SK-N-SH (cell line): ENCODE measurements at regions not wholly inside any gene's neighbourhood (a gene's known extent, or its start where the extent isn't known, plus 50 kb on each side); places are given as distances from the start of the nearest gene placed in this dataset.

Experiments used
- CTCF ChIA-PET: fragments of 300-600, 350-600 bp; formaldehyde crosslinking; extraction: SDS; loops from one replicate; lab custom pipeline; 2021; lab: Yijun Ruan, JAX
- POLR2A ChIA-PET: fragments of 350-600 bp; sonication (Branson Sonifier 250); formaldehyde crosslinking; extraction: SDS; loops from one replicate; lab custom pipeline; 2020; ENCODE audit warnings: antibody characterized with exemption, inconsistent platforms; lab: Yijun Ruan, JAX
- DNase-seq: peaks from one replicate; pipeline ENCODE4 v3.0.0; 2012
- H2AFZ ChIP-seq: fragments of 200-600 bp; sonication (generic); 2 replicates; pipeline ENCODE4 v1.8.1; 2016; ENCODE audit warnings: antibody characterized with exemption, mild to moderate bottlenecking, low read depth
- H3F3A ChIP-seq: fragments of 200-600 bp; sonication (generic); replicated peaks from 2 replicates; pipeline ENCODE3; 2016; ENCODE audit warnings: antibody characterized with exemption, mild to moderate bottlenecking; ENCODE audit not compliant: insufficient read depth
- H3K27ac ChIP-seq, 2 experiments: fragments of 200-500 bp in 1 of 2; fragments of 200-600 bp in 1 of 2; sonication (Bioruptor generic) in 1 of 2; sonication (generic), shearing (Covaris generic) in 1 of 2; 2 replicates each; pipeline versions ENCODE4 v1.5.1 to v1.6.1; 2014 to 2016; ENCODE audit warnings: low read depth in 2 of 2, inconsistent platforms in 1 of 2, low read length in 1 of 2, mild to moderate bottlenecking in 1 of 2, mixed read lengths in 1 of 2
- H3K27me3 ChIP-seq: fragments of 200-600 bp; sonication (generic), shearing (Covaris generic); 2 replicates; pipeline ENCODE4 v1.6.1; 2016; ENCODE audit warnings: mixed run types; ENCODE audit not compliant: insufficient read depth
- H3K36me3 ChIP-seq, 2 experiments: fragments of 200-500 bp in 1 of 2; fragments of 200-600 bp in 1 of 2; sonication (Bioruptor generic) in 1 of 2; sonication (generic) in 1 of 2; replicated peaks in 1 of 2; 2 replicates each; pipeline versions ENCODE3 to v1.5.1; 2014 to 2016; ENCODE audit warnings: low read length in 1 of 2, mild to moderate bottlenecking in 1 of 2; ENCODE audit not compliant: insufficient read depth in 2 of 2, control insufficient read depth in 1 of 2
- H3K4me1 ChIP-seq, 2 experiments: fragments of 200-500 bp in 1 of 2; fragments of 200-600 bp in 1 of 2; sonication (Bioruptor generic) in 1 of 2; sonication (generic), shearing (Covaris generic) in 1 of 2; 2 replicates each; pipeline versions ENCODE4 v1.5.1 to v1.6.1; 2014 to 2016; ENCODE audit warnings: low read depth in 1 of 2, low read length in 1 of 2, mixed run types in 1 of 2; ENCODE audit not compliant: insufficient read depth in 2 of 2, control insufficient read depth in 1 of 2
- H3K4me2 ChIP-seq: fragments of 200-600 bp; sonication (generic), shearing (Covaris generic); 2 replicates; pipeline ENCODE4 v1.6.1; 2017; ENCODE audit warnings: mixed run types
- H3K4me3 ChIP-seq, 2 experiments: fragments of 200-500 bp in 1 of 2; fragments of 200-600 bp in 1 of 2; sonication (Bioruptor generic) in 1 of 2; sonication (generic), shearing (Covaris generic) in 1 of 2; 2 replicates each; pipeline versions ENCODE4 v1.5.1 to v1.8.1; 2014 to 2016; ENCODE audit warnings: low read depth in 2 of 2, inconsistent platforms in 1 of 2, low read length in 1 of 2, mild to moderate bottlenecking in 1 of 2, mixed read lengths in 1 of 2, moderate library complexity in 1 of 2
- H3K79me2 ChIP-seq: fragments of 200-600 bp; sonication (generic); 2 replicates; pipeline ENCODE4 v1.8.1; 2017; ENCODE audit warnings: mild to moderate bottlenecking; ENCODE audit not compliant: insufficient read depth
- H3K9ac ChIP-seq: fragments of 200-600 bp; sonication (generic); 2 replicates; pipeline ENCODE4 v1.6.1; 2017; ENCODE audit warnings: mixed run types
- H3K9me2 ChIP-seq: fragments of 200-600 bp; sonication (generic); 2 replicates; pipeline ENCODE4 v1.6.1; 2017; ENCODE audit warnings: mixed run types
- H3K9me3 ChIP-seq: fragments of 200-600 bp; sonication (generic); 2 replicates; pipeline ENCODE4 v1.6.1; 2017; ENCODE audit warnings: mixed run types, mild to moderate bottlenecking, moderate library complexity
- H4K20me1 ChIP-seq: fragments of 200-600 bp; sonication (generic); 2 replicates; pipeline ENCODE4 v1.6.1; 2017; ENCODE audit warnings: mild to moderate bottlenecking, mixed run types; ENCODE audit not compliant: insufficient read depth
- CHD2 ChIP-seq: fragments of 150-350 bp; IDR thresholded peaks from 2 replicates; pipeline ENCODE4 v1.6.1; 2018; ENCODE audit warnings: low read length; ENCODE audit not compliant: partially characterized antibody
- ELF1 ChIP-seq: IDR thresholded peaks from 2 replicates; pipeline ENCODE4 v1.4.0; 2012
- EP300 ChIP-seq, 2 experiments: IDR thresholded peaks; 2 replicates each; pipeline versions ENCODE4 v1.4.0 to v1.6.1; 2012; ENCODE audit warnings: borderline replicate concordance in 1 of 2, low read depth in 1 of 2, low read length in 1 of 2
- FOXJ3 ChIP-seq: sonication (generic); formaldehyde crosslinking; IDR thresholded peaks from 2 replicates; pipeline ENCODE4 v1.5.1; 2020; ENCODE audit warnings: mild to moderate bottlenecking, missing genetic modification reagents
- GATA2 ChIP-seq: sonication (generic); formaldehyde crosslinking; IDR thresholded peaks from 2 replicates; pipeline ENCODE4 v1.5.0; 2020; ENCODE audit warnings: mild to moderate bottlenecking, missing genetic modification reagents
- JUND ChIP-seq: IDR thresholded peaks from 2 replicates; pipeline ENCODE4 v1.4.0; 2012
- MEF2A ChIP-seq: IDR thresholded peaks from 2 replicates; pipeline ENCODE4 v1.4.0; 2012; ENCODE audit warnings: low read depth, borderline replicate concordance
- MXI1 ChIP-seq: IDR thresholded peaks from 2 replicates; pipeline ENCODE4 v1.6.1; 2012; ENCODE audit warnings: mild to moderate bottlenecking, low read depth, low read length, improper control_type of control experiment
- NFIC ChIP-seq: IDR thresholded peaks from 2 replicates; pipeline ENCODE4 v1.4.0; 2012; ENCODE audit warnings: borderline replicate concordance
- RAD21 ChIP-seq: IDR thresholded peaks from 2 replicates; pipeline ENCODE4 v1.6.1; 2012; ENCODE audit warnings: mild to moderate bottlenecking, low read length
- RCOR1 ChIP-seq: fragments of 150-350 bp; IDR thresholded peaks from 2 replicates; pipeline ENCODE4 v1.6.1; 2017; ENCODE audit warnings: antibody characterized with exemption, low read length
- SMC3 ChIP-seq: IDR thresholded peaks from 2 replicates; pipeline ENCODE4 v1.6.1; 2012; ENCODE audit warnings: low read depth, low read length, improper control_type of control experiment
- TAF1 ChIP-seq: IDR thresholded peaks from 2 replicates; pipeline ENCODE4 v1.6.1; 2012; ENCODE audit warnings: low read depth, mild to moderate bottlenecking, low read length, moderate library complexity, borderline replicate concordance
- TCF12 ChIP-seq: IDR thresholded peaks from 2 replicates; pipeline ENCODE4 v1.4.0; 2012
- TEAD4 ChIP-seq: IDR thresholded peaks from 2 replicates; pipeline ENCODE4 v1.4.0; 2012; ENCODE audit warnings: mild to moderate bottlenecking, borderline replicate concordance; ENCODE audit not compliant: insufficient read depth
- ZBTB33 ChIP-seq: IDR thresholded peaks from 2 replicates; pipeline ENCODE4 v1.4.0; 2012; ENCODE audit warnings: low read depth, borderline replicate concordance
- WGBS: methylation state at CpG from one replicate; pipeline ENCODE4 v1.1.6; 2017; ENCODE audit warnings: low lambda C conversion rate; 5-methylcytosine and 5-hydroxymethylcytosine counted together
- TF ChIP-seq, protein P1 (sequence below): IDR thresholded peaks from 2 replicates; pipeline ENCODE4; 2012
- TF ChIP-seq, protein P2 (sequence below): IDR thresholded peaks from 2 replicates; pipeline ENCODE4 v1.6.1; 2012; ENCODE audit warnings: mild to moderate bottlenecking, low read depth, low read length, moderate library complexity
- TF ChIP-seq, protein P3 (sequence below): fragments of 200-600 bp; sonication (generic); IDR thresholded peaks from 2 replicates; pipeline ENCODE4 v1.6.1; 2017; ENCODE audit warnings: antibody characterized with exemption, mild to moderate bottlenecking, moderate library complexity
- TF ChIP-seq, protein P4 (sequence below): fragments of 150-350 bp; IDR thresholded peaks from 2 replicates; pipeline ENCODE4 v1.6.1; 2017; ENCODE audit warnings: antibody characterized with exemption, low read length, low read depth, borderline replicate concordance

GRCh38 chr13:44822291-44822690, 167.0 kb downstream of the NUFIP1 start:
- H3K36me3 ChIP-seq = no peaks in the 10 kb centered on the region
- no peaks in the 10 kb centered on the region for H3K79me2 ChIP-seq
- no peak for DNase-seq
- H2AFZ ChIP-seq = no peak overlapping the region
- 95% methylated on average over 12 of the region's 12 CpGs for WGBS
- no peaks in the 10 kb centered on the region for H4K20me1 ChIP-seq
- H3K9me2 ChIP-seq = no peaks in the 10 kb centered on the region
- no peaks in the 10 kb centered on the region for H3K9me3 ChIP-seq
- no peak overlapping the region for H3K4me2 ChIP-seq
- no peaks in the 10 kb centered on the region for H3F3A ChIP-seq
- H3K27ac ChIP-seq = no peak overlapping the region
- no peak overlapping the region for H3K9ac ChIP-seq
- POLR2A ChIA-PET = no interaction called here
- peaks cover 4 to 21% of the 10 kb centered on the region in 2 experiments; a peak in 2 of 4 replicates for H3K4me1 ChIP-seq
- H3K27me3 ChIP-seq = no peaks in the 10 kb centered on the region
- TF ChIP-seq GATA2 = no peak
- no peak for TF ChIP-seq RCOR1
- no peak for TF ChIP-seq SMC3
- no peak for TF ChIP-seq TEAD4
- TF ChIP-seq RAD21 = no peak
- TF ChIP-seq TAF1 = no peak
- TF ChIP-seq, protein P1, sequence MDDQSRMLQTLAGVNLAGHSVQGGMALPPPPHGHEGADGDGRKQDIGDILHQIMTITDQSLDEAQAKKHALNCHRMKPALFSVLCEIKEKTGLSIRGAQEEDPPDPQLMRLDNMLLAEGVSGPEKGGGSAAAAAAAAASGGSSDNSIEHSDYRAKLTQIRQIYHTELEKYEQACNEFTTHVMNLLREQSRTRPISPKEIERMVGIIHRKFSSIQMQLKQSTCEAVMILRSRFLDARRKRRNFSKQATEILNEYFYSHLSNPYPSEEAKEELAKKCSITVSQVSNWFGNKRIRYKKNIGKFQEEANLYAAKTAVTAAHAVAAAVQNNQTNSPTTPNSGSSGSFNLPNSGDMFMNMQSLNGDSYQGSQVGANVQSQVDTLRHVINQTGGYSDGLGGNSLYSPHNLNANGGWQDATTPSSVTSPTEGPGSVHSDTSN = no peak
- TF ChIP-seq, protein P2, sequence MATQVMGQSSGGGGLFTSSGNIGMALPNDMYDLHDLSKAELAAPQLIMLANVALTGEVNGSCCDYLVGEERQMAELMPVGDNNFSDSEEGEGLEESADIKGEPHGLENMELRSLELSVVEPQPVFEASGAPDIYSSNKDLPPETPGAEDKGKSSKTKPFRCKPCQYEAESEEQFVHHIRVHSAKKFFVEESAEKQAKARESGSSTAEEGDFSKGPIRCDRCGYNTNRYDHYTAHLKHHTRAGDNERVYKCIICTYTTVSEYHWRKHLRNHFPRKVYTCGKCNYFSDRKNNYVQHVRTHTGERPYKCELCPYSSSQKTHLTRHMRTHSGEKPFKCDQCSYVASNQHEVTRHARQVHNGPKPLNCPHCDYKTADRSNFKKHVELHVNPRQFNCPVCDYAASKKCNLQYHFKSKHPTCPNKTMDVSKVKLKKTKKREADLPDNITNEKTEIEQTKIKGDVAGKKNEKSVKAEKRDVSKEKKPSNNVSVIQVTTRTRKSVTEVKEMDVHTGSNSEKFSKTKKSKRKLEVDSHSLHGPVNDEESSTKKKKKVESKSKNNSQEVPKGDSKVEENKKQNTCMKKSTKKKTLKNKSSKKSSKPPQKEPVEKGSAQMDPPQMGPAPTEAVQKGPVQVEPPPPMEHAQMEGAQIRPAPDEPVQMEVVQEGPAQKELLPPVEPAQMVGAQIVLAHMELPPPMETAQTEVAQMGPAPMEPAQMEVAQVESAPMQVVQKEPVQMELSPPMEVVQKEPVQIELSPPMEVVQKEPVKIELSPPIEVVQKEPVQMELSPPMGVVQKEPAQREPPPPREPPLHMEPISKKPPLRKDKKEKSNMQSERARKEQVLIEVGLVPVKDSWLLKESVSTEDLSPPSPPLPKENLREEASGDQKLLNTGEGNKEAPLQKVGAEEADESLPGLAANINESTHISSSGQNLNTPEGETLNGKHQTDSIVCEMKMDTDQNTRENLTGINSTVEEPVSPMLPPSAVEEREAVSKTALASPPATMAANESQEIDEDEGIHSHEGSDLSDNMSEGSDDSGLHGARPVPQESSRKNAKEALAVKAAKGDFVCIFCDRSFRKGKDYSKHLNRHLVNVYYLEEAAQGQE = no peak
- TF ChIP-seq EP300 (IDR thresholded peaks at IDR 0.05; ENCODE audit: borderline replicate concordance in 1 of 2, low read depth in 1 of 2, low read length in 1 of 2) = no peak
- TF ChIP-seq, protein P3, sequence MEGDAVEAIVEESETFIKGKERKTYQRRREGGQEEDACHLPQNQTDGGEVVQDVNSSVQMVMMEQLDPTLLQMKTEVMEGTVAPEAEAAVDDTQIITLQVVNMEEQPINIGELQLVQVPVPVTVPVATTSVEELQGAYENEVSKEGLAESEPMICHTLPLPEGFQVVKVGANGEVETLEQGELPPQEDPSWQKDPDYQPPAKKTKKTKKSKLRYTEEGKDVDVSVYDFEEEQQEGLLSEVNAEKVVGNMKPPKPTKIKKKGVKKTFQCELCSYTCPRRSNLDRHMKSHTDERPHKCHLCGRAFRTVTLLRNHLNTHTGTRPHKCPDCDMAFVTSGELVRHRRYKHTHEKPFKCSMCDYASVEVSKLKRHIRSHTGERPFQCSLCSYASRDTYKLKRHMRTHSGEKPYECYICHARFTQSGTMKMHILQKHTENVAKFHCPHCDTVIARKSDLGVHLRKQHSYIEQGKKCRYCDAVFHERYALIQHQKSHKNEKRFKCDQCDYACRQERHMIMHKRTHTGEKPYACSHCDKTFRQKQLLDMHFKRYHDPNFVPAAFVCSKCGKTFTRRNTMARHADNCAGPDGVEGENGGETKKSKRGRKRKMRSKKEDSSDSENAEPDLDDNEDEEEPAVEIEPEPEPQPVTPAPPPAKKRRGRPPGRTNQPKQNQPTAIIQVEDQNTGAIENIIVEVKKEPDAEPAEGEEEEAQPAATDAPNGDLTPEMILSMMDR = no peak
- no peak for TF ChIP-seq TCF12
- no peak for TF ChIP-seq NFIC
- no peak for TF ChIP-seq MXI1
- no peak for TF ChIP-seq MEF2A
- no peak for TF ChIP-seq FOXJ3 (CRISPR knock-in tag)
- TF ChIP-seq ELF1 = no peak
- TF ChIP-seq, protein P4, sequence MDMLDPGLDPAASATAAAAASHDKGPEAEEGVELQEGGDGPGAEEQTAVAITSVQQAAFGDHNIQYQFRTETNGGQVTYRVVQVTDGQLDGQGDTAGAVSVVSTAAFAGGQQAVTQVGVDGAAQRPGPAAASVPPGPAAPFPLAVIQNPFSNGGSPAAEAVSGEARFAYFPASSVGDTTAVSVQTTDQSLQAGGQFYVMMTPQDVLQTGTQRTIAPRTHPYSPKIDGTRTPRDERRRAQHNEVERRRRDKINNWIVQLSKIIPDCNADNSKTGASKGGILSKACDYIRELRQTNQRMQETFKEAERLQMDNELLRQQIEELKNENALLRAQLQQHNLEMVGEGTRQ = no peak
- no peak for TF ChIP-seq CHD2
- no peak for TF ChIP-seq JUND
- TF ChIP-seq ZBTB33 = no peak
- TF ChIP-seq, all 33 proteins: peak for 0
- no peak overlapping the region for H3K4me3 ChIP-seq
- CTCF ChIA-PET = no interaction called here
